Frontal cortex (tissue), 3 donors: ENCODE measurements at regions not wholly inside any gene's neighbourhood (a gene's known extent, or its start where the extent isn't known, plus 50 kb on each side); places are given as distances from the start of the nearest gene placed in this dataset.
A peak's percentile ranks its signal among the peaks of the same experiment; 100 is the strongest.
"Not testable (repeated sequence)": the region's sequence is repeated elsewhere in the genome, so short reads cannot be mapped to it uniquely, and the experiment has no call there.

Source experiments
- DNase-seq, 2 donors: peaks; one replicate each; pipeline ENCODE4 v3.0.0; 2012; ENCODE audit warnings: low spot score in 2 of 2
- FAIRE-seq: peaks from 2 replicates; lab custom pipeline; 2012; peaks lifted over from hg19 to GRCh38; lab: Jason Lieb, UNC
- donor health status: control.
- donor health status: control.
- donor health status: control.

- not testable (repeated sequence) for FAIRE-seq
These were observed 297.5 kb downstream of the KLF13 start for GRCh38 chr15:31624115-31624514.

GRCh38 chr15:31635715-31636114, 309.1 kb downstream of the KLF13 start:
- not testable (repeated sequence) for DNase-seq, FAIRE-seq

More at GRCh38 chr15:31624115-31624514, 297.5 kb downstream of the KLF13 start:
- DNase-seq = not testable (repeated sequence)

GRCh38 chr15:31636911-31637310, 310.3 kb downstream of the KLF13 start:
- not testable (repeated sequence) for FAIRE-seq

DNA sequence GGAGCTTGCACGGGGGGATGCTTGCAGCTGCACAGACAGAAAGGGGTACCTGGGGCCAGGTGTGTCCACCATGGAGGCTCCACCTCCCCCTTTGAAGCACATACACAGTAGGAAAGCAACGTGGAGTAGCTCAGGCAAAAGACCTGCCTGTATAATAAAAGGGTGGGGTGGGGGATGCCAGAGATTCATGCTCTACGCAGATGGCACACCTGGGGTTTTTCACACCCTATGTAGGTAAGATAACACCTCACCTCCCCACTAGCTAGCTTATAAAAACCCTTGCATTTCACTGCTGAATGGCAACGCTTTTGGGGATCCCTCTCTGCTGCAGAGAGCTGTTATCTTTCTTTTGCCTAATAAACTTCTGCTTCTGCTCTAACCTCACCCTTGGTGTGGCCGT, 317.3 kb downstream of the KLF13 start:
- not testable (repeated sequence) for FAIRE-seq

More at GRCh38 chr15:31636911-31637310, 310.3 kb downstream of the KLF13 start:
- DNase-seq = not testable (repeated sequence)

GRCh38 chr15:31644761-31645160, 318.1 kb downstream of the KLF13 start:
- FAIRE-seq, DNase-seq: not testable (repeated sequence)

More for the DNA sequence above, 317.3 kb downstream of the KLF13 start:
- DNase-seq = not testable (repeated sequence)

GRCh38 chr15:31647337-31647826, 320.7 kb downstream of the KLF13 start:
- not testable (repeated sequence) for FAIRE-seq

DNA sequence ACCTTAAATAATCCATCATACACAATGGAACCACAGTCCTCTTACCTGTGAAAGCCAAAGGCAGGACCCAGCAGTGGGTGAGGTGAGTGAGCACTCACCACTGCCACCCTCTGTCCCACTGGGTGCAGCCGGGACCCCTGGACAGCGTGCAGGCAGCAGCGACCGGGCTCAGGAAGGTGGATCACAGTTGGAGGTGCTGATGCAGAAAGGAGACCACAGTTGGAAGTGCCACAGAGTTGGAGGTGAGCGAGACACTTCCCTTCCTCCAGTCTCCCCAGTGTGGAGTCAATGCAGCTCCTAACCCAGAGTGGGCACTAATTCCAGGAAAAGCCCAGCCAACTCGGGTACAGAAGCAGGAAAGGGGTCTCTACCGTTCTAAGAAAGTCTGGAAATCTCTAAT, 323.0 kb downstream of the KLF13 start:
- FAIRE-seq, DNase-seq: not testable (repeated sequence)

More at GRCh38 chr15:31647337-31647826, 320.7 kb downstream of the KLF13 start:
- not testable (repeated sequence) for DNase-seq

DNA sequence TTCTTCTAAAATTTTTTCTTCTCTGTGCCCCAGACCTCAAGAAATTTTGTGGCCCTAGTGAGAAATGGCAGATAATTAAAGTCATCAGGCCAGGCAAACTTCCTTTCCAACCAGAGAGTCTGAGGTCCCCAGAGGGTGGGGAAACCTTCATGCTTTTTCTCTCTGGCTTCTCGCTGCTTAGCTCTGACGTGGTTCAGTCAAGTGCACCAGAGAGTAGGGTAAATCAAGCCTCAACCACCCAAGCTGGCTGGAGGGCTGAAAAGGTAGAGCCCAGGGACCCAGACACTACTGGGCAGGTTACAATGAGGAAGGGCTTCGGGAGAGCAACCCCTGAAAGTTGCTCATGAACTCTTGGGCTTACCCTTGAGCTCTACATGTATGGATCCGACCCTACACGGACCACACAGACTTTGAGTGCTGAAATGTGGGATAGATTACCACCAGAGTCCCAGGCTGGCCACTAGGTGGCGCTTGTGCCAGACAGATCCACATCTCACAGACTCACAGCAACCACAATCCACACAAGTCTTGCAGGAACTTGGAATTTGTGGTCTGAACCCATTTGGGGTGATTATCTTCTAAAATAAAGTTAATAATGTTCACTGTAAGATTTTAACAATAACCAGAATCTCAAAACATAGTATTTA, 323.5 kb downstream of the KLF13 start:
- DNase-seq = not testable (repeated sequence)
- peak; percentile 83 for FAIRE-seq

- DNase-seq, FAIRE-seq: not testable (repeated sequence)
These were observed 330.3 kb downstream of the KLF13 start for GRCh38 chr15:31656915-31657314.

- no peak for DNase-seq
- no peak for FAIRE-seq
These were observed 334.2 kb downstream of the KLF13 start for GRCh38 chr15:31660816-31661215.

- not testable (repeated sequence) for FAIRE-seq, DNase-seq
These were observed 339.1 kb downstream of the KLF13 start for GRCh38 chr15:31665732-31666131.

GRCh38 chr15:31669158-31669908, 342.7 kb downstream of the KLF13 start:
- DNase-seq, FAIRE-seq: not testable (repeated sequence)

- FAIRE-seq, DNase-seq: not testable (repeated sequence)
These were observed 346.6 kb downstream of the KLF13 start for GRCh38 chr15:31673263-31673662.

DNA sequence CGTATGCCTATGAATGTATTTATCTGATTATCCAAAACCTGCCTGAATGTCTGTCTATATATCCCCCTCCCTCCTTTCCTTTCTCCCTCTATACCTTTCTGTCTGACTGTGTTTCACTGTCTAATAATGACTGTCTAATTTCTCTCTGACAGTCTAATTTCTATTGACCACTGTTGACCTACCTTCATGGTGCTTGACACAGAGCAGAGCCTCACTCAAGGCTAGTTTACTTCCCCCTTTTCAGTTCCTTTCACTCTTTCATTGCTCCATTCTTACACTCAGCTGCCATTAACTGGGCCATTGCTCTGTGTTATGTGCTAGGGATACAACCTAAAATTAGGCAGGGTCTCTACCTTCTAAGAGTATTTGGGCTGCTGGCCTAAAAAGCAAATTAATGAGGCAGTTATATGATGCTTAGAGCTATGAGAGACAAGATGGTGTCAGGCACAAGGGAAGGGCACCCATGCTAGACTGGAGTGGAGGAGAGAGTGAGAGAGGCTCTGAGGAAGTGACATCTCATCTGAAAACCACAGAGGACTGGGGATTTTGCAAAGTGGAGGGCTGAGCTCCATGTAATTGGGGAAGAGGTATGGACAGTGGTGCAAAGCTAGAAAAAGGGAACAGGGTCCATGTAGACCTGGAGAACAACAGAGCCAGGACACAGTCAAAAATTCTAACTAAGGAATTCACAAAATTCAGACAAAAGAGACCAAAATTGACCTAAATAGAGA, 348.6 kb upstream of the CHRNA7 start:
- FAIRE-seq, DNase-seq: not testable (repeated sequence)

DNA sequence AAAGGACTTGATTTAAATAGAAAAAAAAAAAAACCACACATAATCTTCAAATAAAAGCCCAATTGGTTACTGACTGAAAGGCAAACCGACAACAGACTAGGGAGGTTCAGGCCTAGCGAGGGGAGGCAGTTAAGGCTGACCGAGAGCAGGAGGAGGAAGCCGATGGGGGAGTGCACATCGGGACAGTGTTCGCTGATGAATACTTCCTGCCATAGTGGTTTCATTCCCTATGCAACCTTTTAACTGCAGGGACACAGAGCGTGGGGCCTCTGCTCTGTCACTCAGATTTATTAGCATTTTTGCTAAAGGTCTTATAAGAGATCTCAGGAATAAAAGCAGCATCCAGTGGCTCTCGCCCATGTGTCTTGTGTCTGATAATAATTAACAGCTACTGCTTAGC, 343.2 kb upstream of the CHRNA7 start:
- DNase-seq, FAIRE-seq: not testable (repeated sequence)

- not testable (repeated sequence) for FAIRE-seq
These were observed 333.8 kb upstream of the CHRNA7 start for GRCh38 chr15:31696509-31696908.

DNA sequence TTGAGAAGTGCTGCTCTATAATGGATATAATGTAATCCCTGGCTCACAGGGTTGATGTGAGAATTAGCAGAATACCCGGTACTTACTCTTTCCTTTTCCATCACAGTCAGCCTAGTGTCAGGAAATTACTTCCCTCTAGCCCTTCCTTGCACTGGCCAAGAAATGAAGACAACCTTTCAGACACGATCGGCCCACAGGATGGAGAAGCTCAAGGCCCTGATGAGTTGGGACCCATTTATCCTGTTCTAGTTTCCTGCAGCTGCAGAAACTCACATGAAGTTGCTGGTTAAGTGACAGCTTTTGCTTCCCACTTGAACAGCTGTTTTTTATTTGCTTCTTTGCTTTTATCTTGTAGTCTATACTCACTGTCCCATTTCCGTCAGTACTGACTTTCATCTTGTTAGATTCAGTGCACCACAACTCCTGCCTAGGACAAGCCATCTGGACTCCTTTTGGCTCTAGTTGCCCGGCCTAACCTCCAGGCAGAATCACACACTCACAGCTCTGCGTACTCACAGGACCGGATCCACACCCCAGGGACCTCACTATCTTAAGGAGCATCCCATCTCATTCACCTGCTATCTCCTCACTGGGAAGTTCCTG, 325.1 kb upstream of the CHRNA7 start:
- DNase-seq = not testable (repeated sequence)

More at GRCh38 chr15:31696509-31696908, 333.8 kb upstream of the CHRNA7 start:
- DNase-seq = not testable (repeated sequence)

DNA sequence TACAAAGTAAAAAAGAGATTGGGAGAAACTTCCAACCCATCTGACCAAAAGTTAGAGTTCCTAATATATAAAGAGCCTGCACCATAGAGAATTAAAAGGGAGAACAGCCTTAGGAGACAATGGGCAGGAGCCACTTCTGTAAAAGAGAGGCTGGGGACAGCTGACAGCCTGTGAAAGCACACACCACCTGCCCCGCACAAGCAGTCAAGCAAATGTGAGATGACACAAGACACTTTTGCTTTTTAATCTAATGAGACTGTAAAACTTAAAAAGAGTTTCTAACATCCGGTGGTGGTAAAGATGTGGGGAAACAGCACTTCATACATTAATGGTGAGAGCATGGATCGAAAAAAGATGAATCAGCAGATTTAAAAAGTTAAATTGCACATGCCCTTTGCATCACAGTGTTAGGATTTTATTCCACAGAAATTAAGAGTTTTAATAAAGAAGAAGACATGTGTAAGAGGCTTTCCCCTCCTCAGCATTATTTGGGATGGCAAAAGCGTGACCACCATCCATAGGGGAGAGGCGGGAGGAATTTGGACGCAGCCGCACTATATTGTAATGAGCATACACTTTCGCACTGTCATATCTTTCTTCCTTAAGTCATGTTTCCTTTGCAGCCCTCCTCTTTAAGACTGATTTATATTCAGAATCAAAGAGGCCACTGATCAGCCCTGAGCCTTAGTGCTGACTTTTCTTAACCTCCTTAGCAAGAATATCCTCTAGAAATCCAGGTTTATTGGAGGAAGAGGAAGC, 322.2 kb upstream of the CHRNA7 start:
- not testable (repeated sequence) for DNase-seq, FAIRE-seq

More for the DNA sequence above, 325.1 kb upstream of the CHRNA7 start:
- not testable (repeated sequence) for FAIRE-seq
